ENCODE measurements at regions not wholly inside any gene's neighbourhood (a gene's known extent, or its start where the extent isn't known, plus 50 kb on each side); places are given as distances from the start of the nearest gene placed in this dataset.

DNA sequence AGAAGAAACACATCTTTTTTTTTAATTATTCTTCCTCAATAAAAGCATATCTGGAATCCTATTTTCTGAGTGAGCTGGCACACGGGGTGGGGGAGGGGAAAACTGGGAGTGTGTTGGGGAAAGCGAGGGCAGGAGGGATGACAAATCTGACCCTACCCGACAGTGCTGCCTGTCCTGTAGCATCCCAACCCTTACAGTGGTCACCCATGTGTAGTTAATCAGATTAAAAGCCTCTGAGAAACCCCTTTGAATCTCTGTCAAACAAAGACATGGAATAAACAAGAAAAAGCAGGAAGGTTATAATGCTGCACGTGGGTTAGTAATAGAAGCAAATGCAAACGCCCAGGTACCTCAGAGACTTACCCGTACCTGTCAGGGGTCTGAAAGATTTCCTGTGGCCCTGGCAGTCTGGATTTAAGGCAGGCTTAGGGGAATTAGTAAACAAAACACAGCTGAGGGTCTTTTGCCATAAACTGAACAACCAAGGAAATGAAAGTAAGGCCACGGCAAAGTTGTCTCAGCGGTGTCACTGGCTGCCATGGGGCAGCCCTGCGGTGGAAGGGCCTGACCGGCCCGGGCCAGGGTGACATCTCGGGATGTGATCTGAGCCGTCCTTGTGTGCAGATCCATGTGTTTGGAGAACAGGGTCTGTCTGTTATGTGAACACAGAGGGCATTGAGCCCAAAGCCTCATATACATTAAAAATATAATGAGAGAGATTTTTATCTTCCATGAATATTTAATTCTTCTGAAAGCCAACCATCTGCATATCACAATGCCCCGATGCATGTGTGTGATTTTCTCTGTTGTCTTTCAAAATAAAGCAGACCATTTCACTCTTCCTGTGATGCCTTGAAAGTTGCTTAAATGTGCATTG lies 308.2 kb downstream of the ZNF608 start:
- DNase-seq (ENCODE audit: low read depth in 2 of 2): peak in 1 of 2 donors; percentile 0

GRCh38 chr5:124436294-124436693 lies 310.1 kb downstream of the ZNF608 start:
- DNase-seq (ENCODE audit: low read depth in 2 of 2): no peak

- DNase-seq (ENCODE audit: low read depth in 2 of 2): no peak
Measured at GRCh38 chr5:124433170-124433569, 313.3 kb downstream of the ZNF608 start.

DNA sequence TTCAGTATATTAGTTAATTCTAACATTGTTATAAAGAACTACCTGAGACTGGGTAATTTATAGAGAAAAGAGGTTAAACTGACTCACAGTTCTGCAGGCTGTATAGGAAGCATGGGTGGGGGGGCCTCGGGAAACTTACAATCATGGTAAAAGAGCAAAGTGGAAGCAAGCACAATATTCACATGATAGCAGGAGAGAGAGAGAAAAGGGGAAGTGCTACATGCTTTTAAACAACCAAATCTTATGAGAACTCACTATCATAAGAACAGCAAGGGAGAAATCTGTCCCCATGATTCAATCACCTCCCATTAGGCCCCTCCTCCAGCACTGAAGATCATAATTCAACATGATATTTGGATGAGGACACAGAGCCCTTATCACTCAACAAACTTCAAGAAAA lies 324.9 kb downstream of the ZNF608 start:
- no peak for DNase-seq (ENCODE audit: low read depth in 2 of 2)

DNA sequence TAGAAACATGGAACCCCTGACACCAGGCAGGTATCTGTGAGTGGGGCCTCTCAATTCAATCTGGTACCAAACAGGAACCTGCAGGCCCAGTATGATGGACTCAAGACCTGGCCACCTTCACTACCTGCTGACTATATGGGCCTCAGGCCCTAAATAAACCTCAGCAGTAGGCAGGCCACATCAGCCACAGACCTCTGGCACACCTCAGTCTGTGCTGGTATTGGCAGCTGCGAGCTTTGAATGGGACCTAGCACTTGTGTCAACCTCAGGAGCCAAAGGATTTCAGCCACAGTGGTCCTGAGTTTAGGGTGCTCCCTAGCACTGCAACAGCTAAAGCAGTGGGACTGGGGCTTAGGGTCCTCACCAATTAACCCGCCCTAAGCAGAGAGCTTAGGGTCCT lies 325.5 kb downstream of the ZNF608 start:
- DNase-seq (ENCODE audit: low read depth in 2 of 2): no peak

DNA sequence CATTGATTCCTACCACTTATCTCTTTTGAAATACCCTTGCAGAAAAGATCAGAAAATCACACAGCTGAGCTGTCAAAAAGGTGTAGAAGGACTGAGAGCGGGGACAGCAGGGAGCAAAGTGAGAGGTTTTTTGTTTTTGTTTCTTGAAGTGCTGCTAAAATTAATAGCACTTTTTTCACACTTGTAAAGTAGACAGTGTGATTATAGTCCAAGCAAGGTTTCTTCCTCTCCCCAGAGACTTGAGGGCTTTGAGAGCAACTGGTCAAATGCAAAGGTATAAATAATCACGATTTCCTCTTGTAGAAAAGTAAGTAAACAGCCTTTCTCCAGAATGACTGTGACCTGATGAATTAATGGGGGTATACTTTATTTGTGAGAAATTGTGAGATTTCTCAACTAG lies 326.9 kb downstream of the ZNF608 start:
- DNase-seq (ENCODE audit: low read depth in 2 of 2): no peak

GRCh38 chr5:124418390-124418789 lies 328.0 kb downstream of the ZNF608 start:
- DNase-seq (ENCODE audit: low read depth in 2 of 2): no peak

DNA sequence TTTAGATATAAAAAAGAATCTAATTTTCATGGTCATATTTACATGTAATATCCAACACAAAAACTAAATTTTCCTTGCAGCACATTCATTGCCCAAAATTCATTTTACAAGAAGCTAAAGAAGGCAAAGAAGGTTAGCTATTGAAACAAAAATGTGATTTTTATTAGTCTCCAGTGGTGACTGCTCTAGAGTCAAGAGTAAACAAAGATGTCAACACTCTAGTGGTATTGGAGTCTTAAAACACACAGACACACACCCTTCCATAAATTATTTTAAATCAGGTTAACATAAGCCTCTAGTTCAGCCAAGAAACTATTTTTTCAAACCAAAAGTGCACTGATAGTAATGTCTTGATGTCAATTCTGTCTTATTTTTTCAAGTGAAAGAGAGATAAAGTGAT lies 329.2 kb downstream of the ZNF608 start:
- no peak for DNase-seq (ENCODE audit: low read depth in 2 of 2)

DNA sequence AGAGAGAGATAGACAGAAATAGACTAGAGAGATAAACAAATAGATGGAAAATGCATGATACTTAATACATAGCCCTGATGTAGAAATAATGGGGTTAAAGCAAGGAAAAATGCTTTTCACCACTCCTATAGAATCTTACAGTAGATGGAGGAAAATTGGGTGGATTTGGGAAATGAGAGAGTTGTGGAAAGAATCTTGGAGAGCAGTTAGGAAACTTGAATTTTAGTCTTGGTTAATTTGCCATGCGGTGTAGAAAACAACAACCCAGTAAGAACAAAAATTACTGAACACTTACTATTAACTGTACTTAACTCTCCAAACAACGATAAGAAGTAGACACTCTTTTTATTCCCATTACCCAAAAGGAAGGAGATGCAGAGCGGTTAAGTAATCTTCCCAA lies 329.8 kb downstream of the ZNF608 start:
- no peak for DNase-seq (ENCODE audit: low read depth in 2 of 2)

DNA sequence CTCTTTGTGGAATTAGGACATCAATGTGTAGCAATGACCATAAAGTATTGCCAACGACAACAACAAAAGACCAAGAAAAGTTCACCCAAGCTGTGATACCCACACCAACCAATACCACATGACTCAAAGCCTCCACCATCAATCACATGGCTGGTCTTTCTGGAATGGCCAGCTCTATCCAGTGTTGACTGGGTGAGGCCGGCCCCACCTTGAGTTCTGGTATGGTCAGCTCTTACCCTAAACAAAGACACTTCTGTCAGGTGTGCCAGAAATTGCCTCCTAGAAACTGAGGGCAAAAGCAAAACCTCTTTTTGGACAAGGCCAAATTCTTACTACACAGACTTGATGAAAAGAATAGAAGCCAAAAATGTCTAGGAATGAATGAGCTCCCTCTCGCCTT lies 331.5 kb downstream of the ZNF608 start:
- DNase-seq (ENCODE audit: low read depth in 2 of 2): no peak

GRCh38 chr5:124410539-124411488 lies 335.6 kb downstream of the ZNF608 start:
- DNase-seq (ENCODE audit: low read depth in 2 of 2): peak in 1 of 2 donors; percentile 35

- DNase-seq (ENCODE audit: low read depth in 2 of 2): no peak
Measured at GRCh38 chr5:124408738-124409453, 337.5 kb downstream of the ZNF608 start.

- DNase-seq (ENCODE audit: low read depth in 2 of 2): peak; percentile 63 to 80
Measured at GRCh38 chr5:124404796-124405195, 341.6 kb downstream of the ZNF608 start.

DNA sequence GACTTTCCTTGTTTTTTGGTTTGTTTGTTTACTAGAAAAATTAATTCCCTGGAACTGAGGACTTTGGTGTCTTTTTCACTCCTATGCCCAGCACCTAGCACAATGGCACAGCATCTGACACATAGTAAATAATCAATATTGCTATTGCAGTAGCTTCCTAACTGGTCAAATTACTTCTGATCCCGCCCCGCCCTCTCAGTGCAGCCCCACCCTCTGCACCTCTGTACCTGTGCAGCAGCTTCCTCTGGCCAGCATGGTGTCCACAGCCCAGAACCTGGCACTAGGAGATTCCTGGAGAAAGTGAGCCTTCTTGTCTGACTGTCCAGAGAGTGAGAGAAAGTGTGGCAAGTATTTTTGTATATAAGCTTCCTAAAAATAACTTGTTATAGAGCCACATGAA lies 343.2 kb downstream of the ZNF608 start:
- no peak for DNase-seq (ENCODE audit: low read depth in 2 of 2)

DNA sequence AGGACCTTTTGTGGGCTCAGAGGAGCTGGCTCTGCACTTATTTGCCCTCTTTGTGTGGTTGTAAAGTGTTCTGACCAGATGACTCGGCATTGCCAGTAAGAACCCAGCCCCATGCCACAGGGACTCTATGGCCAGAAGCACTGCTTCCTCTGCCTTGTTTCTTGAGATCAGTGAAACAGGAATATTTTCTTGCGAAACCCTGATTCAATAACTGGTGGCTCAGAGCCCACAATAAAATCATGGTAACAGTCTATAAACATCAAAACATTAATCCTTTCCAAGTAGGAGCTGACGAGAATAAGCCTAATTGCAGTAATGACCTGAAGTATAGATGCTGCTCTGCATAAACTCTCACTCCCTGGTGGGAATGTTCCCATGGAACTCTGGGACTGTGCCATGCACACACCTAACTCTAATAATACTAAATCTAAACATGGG lies 344.3 kb downstream of the ZNF608 start:
- no peak for DNase-seq (ENCODE audit: low read depth in 2 of 2)

DNA sequence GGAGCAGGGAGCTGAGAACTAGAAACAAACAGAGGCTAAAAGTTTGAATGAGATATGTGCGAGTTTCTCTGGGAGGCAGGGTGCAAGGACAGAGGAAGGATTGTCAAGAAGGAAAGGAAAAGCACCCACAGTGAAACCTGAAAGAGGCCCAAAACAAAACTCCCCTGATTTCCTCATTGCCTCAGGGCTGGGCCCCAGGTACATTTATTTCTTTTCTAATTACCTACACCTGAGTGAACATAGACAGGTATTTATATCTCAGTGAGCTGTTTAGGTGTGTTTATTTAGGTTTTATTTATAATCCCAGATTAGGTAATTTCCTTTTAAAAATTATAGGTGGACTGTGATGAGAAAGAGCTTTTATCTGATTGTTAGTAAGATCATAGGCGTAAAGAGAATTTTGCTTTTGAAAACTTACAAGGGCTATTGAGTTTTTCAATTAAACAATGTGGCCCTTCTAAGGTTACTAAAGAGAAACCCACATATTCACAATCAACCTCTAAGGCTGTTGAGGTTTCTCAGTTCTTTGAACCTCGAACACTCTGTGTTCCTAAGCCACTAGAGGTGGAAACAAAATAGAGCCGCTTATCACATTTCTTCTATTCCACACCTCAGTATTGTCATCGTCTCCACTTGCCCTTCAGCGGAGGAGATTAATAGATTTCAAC lies 344.8 kb downstream of the ZNF608 start:
- DNase-seq (ENCODE audit: low read depth in 2 of 2): no peak

- peak; percentile 38 to 67 for DNase-seq (ENCODE audit: low read depth in 2 of 2)
Measured at GRCh38 chr5:124399426-124399961, 346.9 kb downstream of the ZNF608 start.

- DNase-seq (ENCODE audit: low read depth in 2 of 2): peak; percentile 28 to 45
Measured at GRCh38 chr5:124398460-124398859, 348.0 kb downstream of the ZNF608 start.

GRCh38 chr5:124397317-124397716 lies 349.1 kb downstream of the ZNF608 start:
- DNase-seq (ENCODE audit: low read depth in 2 of 2): no peak

GRCh38 chr5:124395926-124396325 lies 350.5 kb downstream of the ZNF608 start:
- no peak for DNase-seq (ENCODE audit: low read depth in 2 of 2)

DNA sequence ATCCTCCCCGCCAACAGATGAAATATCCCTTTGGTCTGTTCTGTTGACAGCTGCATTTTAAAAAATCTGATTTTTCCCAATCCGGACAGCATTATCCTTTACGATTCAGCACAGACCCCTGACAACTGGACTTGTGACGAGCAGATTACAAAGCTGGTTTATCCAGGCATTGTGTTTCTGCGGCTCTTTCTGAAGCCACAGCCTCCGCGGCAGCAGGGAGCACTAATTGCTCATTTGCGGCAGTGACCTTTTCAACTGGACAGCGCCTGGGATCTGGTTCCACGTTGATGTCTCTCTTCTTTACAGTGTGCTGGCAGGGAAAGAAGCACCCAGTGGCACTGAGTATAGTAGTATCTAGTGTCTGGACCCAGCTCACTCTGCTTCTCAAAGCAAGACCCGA lies 351.2 kb downstream of the ZNF608 start:
- DNase-seq (ENCODE audit: low read depth in 2 of 2): no peak

All from dermis microvascular lymphatic vessel endothelial cell (primary cell).